ENCODE measurements at regions not wholly inside any gene's neighbourhood (a gene's known extent, or its start where the extent isn't known, plus 50 kb on each side); places are given as distances from the start of the nearest gene placed in this dataset.
"Not testable (repeated sequence)": the region's sequence is repeated elsewhere in the genome, so short reads cannot be mapped to it uniquely, and the experiment has no call there.

- no peak for DNase-seq (ENCODE audit: low read depth, low spot score)
Observed at GRCh38 chrX:136975684-136976470, 57.9 kb downstream of the GPR101 start.

DNA sequence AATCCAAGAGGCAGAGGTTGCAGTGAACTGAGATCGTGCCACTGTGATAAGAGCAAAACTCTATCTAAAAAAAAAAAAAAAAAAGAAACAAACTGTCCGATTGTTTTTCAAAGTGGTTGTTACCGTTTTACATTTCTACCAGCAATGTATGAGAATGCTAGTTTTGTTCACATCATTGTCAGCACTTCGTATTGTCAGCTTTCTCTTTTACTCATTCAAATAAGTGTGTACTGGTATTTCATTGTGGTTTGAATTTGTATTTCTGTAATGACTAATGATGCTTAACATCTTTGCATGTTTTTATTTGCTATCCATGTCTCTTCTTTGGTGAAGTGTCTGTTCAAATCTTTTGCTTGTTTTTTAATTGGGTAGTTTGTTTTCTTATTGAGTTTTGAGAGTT lies 65.8 kb downstream of the GPR101 start:
- DNase-seq (ENCODE audit: low read depth, low spot score) = no peak

GRCh38 chrX:136963973-136964372 lies 69.8 kb downstream of the GPR101 start:
- DNase-seq (ENCODE audit: low read depth, low spot score) = no peak

GRCh38 chrX:136961594-136962135 lies 72.1 kb downstream of the GPR101 start:
- DNase-seq (ENCODE audit: low read depth, low spot score) = no peak

DNA sequence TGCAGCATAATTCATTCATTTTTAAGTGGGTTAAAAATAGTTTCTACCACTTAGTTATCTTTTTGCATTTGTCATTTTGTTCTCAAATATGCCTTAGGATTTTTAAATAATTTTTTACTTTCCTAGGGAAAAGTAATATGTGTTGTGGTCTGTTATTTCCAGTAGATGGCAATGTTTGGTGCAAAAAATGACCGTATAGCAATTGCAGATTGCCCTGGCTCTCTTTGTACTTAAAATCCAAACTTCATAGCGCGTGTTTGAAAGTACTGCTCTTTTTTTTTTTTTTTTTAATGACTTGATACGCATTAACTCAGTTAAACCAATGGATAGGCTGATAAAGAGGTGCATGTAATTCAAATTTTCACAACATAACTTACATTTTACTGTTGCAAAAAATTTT lies 74.4 kb upstream of the RBMX start:
- DNase-seq (ENCODE audit: low read depth, low spot score) = no peak

- DNase-seq (ENCODE audit: low read depth, low spot score) = peak; percentile 7
Observed at GRCh38 chrX:136953867-136954787, 73.6 kb upstream of the RBMX start.

- DNase-seq (ENCODE audit: low read depth, low spot score) = no peak
Observed at GRCh38 chrX:136950211-136950610, 69.7 kb upstream of the RBMX start.

GRCh38 chrX:136941396-136942337 lies 61.1 kb upstream of the RBMX start:
- no peak for DNase-seq (ENCODE audit: low read depth, low spot score)

DNA sequence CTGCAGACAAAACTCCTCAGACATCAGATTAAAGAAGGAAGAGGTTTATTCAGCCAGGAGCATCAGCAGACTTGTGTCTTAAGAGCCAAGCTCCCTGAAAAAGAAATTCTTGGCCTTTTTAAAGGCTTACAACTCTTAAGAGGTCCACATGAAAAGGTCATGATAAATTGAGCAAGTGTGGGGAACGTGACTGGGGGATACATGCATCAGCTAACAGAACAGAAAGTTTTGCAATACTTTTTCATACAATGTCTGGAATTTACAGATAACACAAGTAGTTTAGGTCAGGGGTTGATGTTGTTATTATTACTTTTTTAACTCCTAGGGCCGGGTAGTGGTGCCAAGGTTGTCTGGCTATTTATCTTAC lies 55.6 kb upstream of the RBMX start:
- DNase-seq (ENCODE audit: low read depth, low spot score) = no peak

GRCh38 chrX:136935533-136936182 lies 55.1 kb upstream of the RBMX start:
- not testable (repeated sequence) for DNase-seq (ENCODE audit: low read depth, low spot score)

DNA sequence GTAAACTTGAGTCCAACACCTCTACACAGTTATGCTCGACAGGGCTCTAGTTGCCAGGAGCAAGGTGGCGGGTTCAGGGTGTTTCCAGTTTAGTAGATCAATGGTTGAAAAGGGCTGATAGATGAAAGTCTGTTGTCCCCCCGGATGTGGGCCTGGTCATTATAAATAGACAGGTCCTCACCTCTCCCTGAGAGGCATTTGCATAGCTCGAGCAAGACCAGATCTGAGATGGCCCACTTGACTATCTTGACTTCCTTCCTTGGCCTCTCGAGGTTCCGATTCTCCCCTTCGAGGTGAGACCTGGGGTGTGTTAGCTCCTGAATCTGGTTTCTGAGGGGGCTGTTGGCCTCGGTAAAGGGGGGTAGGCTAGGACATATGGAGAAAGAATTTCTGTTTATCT lies 54.1 kb upstream of the RBMX start:
- not testable (repeated sequence) for DNase-seq (ENCODE audit: low read depth, low spot score)

DNA sequence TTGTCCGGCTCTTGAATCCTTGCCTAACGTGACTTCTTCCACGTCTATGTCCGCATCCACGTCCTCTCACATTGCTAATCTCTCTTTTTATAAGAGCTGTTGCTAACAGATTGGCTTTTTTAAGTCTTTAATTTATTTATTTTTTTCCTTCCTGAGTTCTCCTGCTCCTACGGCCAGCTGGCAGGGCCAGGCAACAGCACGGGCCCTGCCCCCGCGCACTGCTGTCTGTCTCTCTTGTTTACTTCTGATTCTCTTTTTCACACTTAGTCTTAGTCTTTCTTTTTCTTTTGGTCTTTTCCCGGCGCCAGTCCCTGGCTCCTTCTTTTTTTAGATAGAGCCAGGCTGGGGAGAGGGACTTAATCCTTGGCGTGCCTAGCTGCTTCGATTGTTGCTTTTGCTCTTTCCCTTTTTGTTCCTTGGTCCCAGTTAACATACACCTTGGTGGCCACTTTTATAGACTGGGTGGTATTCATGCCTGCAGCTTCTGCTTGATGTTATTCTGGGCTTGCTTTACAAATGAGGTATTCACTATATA lies 53.2 kb upstream of the RBMX start:
- no peak for DNase-seq (ENCODE audit: low read depth, low spot score)

GRCh38 chrX:136931661-136932060 lies 51.1 kb upstream of the RBMX start:
- no peak for DNase-seq (ENCODE audit: low read depth, low spot score)

Data from iPS DF 19.7 (cell line).